DND-41 (cell line): ENCODE measurements at regions not wholly inside any gene's neighbourhood (a gene's known extent, or its start where the extent isn't known, plus 50 kb on each side); places are given as distances from the start of the nearest gene placed in this dataset.
"Not testable (repeated sequence)": the region's sequence is repeated elsewhere in the genome, so short reads cannot be mapped to it uniquely, and the experiment has no call there.

ENCODE experiments used
- ATAC-seq: fragments of 200-7000 bp; cut with Tn5 transposase; 3 replicates; pipeline ENCODE4 v1.9.1; 2021; ENCODE audit warnings: low read depth; ENCODE audit not compliant: insufficient read depth
- DNase-seq: peaks from one replicate; pipeline ENCODE4 v3.0.0-alpha.2; 2020
- H2AFZ ChIP-seq: 2 replicates; pipeline ENCODE4 v1.6.0; 2012; ENCODE audit warnings: low read depth, low read length
- H3K27ac ChIP-seq: 2 replicates; pipeline ENCODE4 v1.5.1; 2012; ENCODE audit warnings: low read length, inconsistent platforms
- H3K27me3 ChIP-seq: fragments of 200-600 bp; sonication (generic); 2 replicates; pipeline ENCODE4 v1.6.0; 2012; ENCODE audit warnings: low read length, mild to moderate bottlenecking, inconsistent platforms; ENCODE audit not compliant: insufficient read depth, poor library complexity
- H3K36me3 ChIP-seq: 2 replicates; pipeline ENCODE4 v1.5.1; 2012; ENCODE audit warnings: low read length, inconsistent platforms; ENCODE audit not compliant: insufficient read depth
- H3K4me1 ChIP-seq: 2 replicates; pipeline ENCODE4 v1.5.1; 2012; ENCODE audit warnings: mild to moderate bottlenecking, low read length; ENCODE audit not compliant: insufficient read depth
- H3K4me2 ChIP-seq: 2 replicates; pipeline ENCODE4 v1.6.0; 2012; ENCODE audit warnings: mild to moderate bottlenecking, moderate library complexity, low read length, inconsistent platforms; ENCODE audit not compliant: insufficient read depth
- H3K4me3 ChIP-seq, 2 experiments: fragments of 200-600 bp in 1 of 2; shearing (Covaris generic) in 1 of 2; 2 replicates each; pipeline ENCODE4 v1.5.1; 2012 to 2016; ENCODE audit warnings: inconsistent platforms in 2 of 2, low read length in 2 of 2, mild to moderate bottlenecking in 2 of 2, low read depth in 1 of 2, moderate library complexity in 1 of 2
- H3K79me2 ChIP-seq: 2 replicates; pipeline ENCODE4 v1.6.0; 2012; ENCODE audit warnings: low read length, inconsistent platforms; ENCODE audit not compliant: insufficient read depth
- H3K9ac ChIP-seq: 2 replicates; pipeline ENCODE4 v1.6.0; 2012; ENCODE audit warnings: low read depth, mild to moderate bottlenecking, inconsistent platforms, low read length, moderate library complexity
- H3K9me3 ChIP-seq: 2 replicates; pipeline ENCODE4 v1.5.1; 2012; ENCODE audit warnings: low read length, moderate library complexity, mild to moderate bottlenecking, inconsistent platforms; ENCODE audit not compliant: insufficient read depth, severe bottlenecking
- H4K20me1 ChIP-seq: 2 replicates; pipeline ENCODE4 v1.6.0; 2012; ENCODE audit warnings: low read length; ENCODE audit not compliant: insufficient read depth
- EZH2 ChIP-seq: IDR thresholded peaks from 3 replicates; pipeline ENCODE4 v1.6.1; 2012; ENCODE audit warnings: borderline replicate concordance, low read depth, mild to moderate bottlenecking, moderate library complexity, low read length, inconsistent platforms; ENCODE audit not compliant: severe bottlenecking
- TF ChIP-seq, protein P1 (sequence below): IDR thresholded peaks from 2 replicates; pipeline ENCODE4 v1.5.1; 2012; ENCODE audit warnings: borderline replicate concordance, low read length, moderate library complexity, mild to moderate bottlenecking; ENCODE audit not compliant: poor library complexity, severe bottlenecking; ENCODE audit errors: extremely low read depth

DNA sequence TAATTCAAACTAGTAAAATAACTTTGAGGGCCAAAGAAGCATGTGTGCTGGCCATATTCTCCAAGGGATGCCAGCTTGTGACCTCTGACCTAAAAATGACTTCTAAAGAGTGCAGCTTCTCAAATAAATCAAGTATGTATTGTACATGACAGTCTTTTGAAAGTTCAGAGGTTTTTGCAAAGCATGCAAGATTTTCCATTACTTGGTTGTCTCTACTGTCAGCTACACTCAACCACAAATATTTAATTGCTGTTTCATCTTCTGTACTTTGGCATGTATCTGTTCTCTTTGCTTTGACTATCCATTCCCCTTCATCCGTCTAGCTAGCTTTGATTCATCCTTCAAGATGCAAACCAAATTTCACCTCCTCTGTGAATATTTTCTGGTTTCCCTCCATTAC, 121.9 kb upstream of the HS3ST2 start:
- Histone ChIP-seq H3K4me3 (no peak overlapping the region), H4K20me1 (no peaks in the 10 kb centered on the region), H2AFZ (no peak overlapping the region), H3K4me2 (no peak overlapping the region), H3K9me3 (no peaks in the 10 kb centered on the region), H3K27ac (no peak overlapping the region), H3K27me3 (peaks cover 33% of the 10 kb centered on the region), H3K4me1 (no peaks in the 10 kb centered on the region), H3K79me2 (no peaks in the 10 kb centered on the region), H3K36me3 (no peaks in the 10 kb centered on the region), H3K9ac (no peak overlapping the region)
- ATAC-seq (no peak), DNase-seq (no peak)
- TF ChIP-seq, protein P1, sequence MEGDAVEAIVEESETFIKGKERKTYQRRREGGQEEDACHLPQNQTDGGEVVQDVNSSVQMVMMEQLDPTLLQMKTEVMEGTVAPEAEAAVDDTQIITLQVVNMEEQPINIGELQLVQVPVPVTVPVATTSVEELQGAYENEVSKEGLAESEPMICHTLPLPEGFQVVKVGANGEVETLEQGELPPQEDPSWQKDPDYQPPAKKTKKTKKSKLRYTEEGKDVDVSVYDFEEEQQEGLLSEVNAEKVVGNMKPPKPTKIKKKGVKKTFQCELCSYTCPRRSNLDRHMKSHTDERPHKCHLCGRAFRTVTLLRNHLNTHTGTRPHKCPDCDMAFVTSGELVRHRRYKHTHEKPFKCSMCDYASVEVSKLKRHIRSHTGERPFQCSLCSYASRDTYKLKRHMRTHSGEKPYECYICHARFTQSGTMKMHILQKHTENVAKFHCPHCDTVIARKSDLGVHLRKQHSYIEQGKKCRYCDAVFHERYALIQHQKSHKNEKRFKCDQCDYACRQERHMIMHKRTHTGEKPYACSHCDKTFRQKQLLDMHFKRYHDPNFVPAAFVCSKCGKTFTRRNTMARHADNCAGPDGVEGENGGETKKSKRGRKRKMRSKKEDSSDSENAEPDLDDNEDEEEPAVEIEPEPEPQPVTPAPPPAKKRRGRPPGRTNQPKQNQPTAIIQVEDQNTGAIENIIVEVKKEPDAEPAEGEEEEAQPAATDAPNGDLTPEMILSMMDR: no peak
- no peak for TF ChIP-seq EZH2

DNA sequence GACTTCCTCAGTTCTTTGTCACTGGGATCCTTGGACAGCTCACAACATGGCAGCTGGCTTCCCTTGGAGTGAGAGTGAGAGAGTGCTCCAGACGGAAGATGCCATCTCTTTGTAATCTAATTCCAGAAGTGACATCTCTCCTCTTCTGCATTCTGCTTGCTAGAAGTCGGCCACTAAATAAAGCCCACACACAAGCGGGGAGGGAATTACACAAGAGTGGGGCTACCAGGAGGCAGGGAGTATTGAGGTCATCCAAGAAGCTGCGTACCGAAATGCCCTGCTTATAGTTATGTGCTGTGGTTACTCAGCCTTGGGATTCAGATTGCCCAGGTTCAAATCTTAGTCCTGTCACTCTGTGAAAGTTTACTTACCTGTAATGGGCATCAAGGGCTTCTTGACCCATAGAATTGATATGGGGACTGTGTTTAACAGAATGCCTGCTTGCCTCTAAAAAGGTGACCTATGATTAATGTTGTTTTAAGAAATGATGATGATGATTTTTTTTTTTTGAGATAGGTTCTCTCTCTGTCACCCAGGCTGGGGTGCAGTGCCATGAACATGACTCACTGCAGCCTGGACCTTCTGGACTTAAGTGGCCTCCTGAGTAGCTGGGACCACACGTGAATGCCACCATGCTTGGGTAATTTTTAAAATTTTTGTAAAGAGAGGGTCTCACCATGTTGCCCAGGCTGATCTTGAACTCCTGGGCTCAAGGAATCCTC, 120.9 kb upstream of the HS3ST2 start:
- peaks cover 33% of the 10 kb centered on the region for H3K27me3 ChIP-seq
- no peak overlapping the region for H2AFZ ChIP-seq
- H3K9me3 ChIP-seq: no peaks in the 10 kb centered on the region
- ATAC-seq (no peak), DNase-seq (no peak)
- no peak for TF ChIP-seq EZH2
- H3K9ac ChIP-seq: no peak overlapping the region
- H3K4me3 ChIP-seq: no peak overlapping the region
- no peaks in the 10 kb centered on the region for H3K4me1 ChIP-seq
- H3K27ac ChIP-seq: no peak overlapping the region
- H3K4me2 ChIP-seq: no peak overlapping the region
- no peaks in the 10 kb centered on the region for H3K79me2 ChIP-seq
- no peaks in the 10 kb centered on the region for H4K20me1 ChIP-seq
- H3K36me3 ChIP-seq: no peaks in the 10 kb centered on the region

DNA sequence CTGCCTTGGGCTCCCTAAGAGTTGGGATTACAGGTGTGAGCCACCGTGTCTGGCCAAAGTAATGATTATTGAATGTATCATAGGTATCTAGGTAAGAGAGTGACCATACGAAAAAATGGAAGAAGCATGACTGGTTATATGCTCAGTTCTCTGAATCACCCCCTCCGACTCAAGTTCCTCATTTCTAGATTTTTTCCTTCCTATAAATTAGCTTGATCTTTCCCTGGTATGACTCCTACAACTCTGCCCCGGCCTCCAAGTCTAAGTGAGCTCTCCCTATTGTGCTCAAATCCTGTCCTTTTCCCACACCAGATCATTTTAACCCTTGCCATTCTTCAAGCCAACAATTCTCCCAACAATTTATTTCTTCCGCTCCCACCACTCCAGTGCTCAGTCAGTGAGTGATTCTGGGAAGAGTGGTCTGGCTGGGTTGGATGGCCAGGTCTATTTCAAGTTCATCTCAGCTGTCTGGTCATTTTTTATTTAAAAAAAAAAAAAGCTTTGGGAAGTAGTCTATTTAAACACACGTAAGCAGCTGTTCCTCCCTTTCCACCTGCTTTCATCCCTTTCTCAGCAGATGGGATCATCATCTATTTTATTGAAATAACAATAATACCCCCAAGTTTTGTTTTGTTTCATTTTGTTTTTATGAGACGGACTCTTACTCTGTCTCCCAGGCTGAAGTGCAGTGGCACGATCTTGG, 120.2 kb upstream of the HS3ST2 start:
- Histone ChIP-seq H3K27ac (no peak overlapping the region), H2AFZ (no peak overlapping the region), H3K4me1 (no peaks in the 10 kb centered on the region), H3K4me2 (no peak overlapping the region), H3K79me2 (no peaks in the 10 kb centered on the region), H3K9me3 (no peaks in the 10 kb centered on the region), H3K9ac (no peak overlapping the region), H3K27me3 (peaks cover 33% of the 10 kb centered on the region), H3K4me3 (no peak overlapping the region), H3K36me3 (no peaks in the 10 kb centered on the region), H4K20me1 (no peaks in the 10 kb centered on the region)
- no peak for DNase-seq
- no peak for TF ChIP-seq EZH2
- TF ChIP-seq, protein P1: no peak
- ATAC-seq: no peak

DNA sequence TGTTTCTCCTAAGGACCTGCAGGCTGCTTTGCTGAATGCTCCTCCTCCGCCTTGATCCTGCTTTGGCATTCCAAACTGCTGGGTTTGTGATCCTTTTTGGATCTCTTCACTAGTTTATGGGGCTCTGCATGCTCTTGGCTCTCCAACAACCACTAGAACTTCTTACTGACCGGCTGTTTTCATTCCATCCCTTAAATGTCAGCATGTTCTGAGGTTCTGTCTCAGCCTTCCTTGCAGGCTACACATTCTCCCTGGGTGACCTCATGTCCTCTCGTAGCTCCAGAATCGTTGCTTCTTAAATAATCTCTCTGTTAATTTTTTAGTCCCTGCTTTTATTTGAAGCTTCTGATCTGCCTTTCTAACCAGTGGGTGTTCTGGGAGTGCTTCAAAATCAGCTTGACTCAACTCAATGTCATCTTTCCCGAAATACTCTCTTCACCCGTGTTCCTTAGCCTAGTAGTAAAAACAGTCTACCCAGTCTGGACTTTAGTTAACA, 119.0 kb upstream of the HS3ST2 start:
- TF ChIP-seq EZH2: no peak
- TF ChIP-seq, protein P1: no peak
- H4K20me1 ChIP-seq: no peaks in the 10 kb centered on the region
- H3K4me3 ChIP-seq: no peak overlapping the region
- H3K27me3 ChIP-seq: peaks cover 33% of the 10 kb centered on the region
- H3K27ac ChIP-seq: no peak overlapping the region
- no peak for DNase-seq
- ATAC-seq: no peak
- H3K9me3 ChIP-seq: no peaks in the 10 kb centered on the region
- no peaks in the 10 kb centered on the region for H3K36me3 ChIP-seq
- H3K4me2 ChIP-seq: no peak overlapping the region
- no peak overlapping the region for H3K9ac ChIP-seq
- H2AFZ ChIP-seq: no peak overlapping the region
- no peaks in the 10 kb centered on the region for H3K4me1 ChIP-seq
- H3K79me2 ChIP-seq: no peaks in the 10 kb centered on the region

DNA sequence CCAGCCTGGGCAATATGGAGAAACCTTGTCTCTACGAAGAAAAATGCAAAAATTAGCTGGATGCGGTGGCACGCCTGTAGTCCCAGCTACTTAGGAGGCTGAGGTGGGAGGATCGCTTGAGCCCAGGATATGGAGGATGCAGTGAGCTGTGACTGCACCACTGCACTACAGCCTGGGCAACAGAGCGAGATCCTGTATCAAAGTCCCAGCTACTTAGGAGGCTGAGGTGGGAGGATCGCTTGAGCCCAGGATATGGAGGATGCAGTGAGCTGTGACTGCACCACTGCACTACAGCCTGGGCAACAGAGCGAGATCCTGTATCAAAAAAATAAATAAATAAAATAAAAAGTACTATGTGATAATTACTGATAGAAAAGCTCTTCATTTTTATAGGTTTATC, 118.2 kb upstream of the HS3ST2 start:
- H3K27ac ChIP-seq, ATAC-seq, H4K20me1 ChIP-seq, H3K4me1 ChIP-seq, H3K4me2 ChIP-seq, H3K36me3 ChIP-seq, DNase-seq, H3K79me2 ChIP-seq, H2AFZ ChIP-seq, H3K4me3 ChIP-seq, H3K9me3 ChIP-seq, H3K9ac ChIP-seq: not testable (repeated sequence)
- H3K27me3 ChIP-seq: peaks cover 33% of the 10 kb centered on the region
